Activated CD4-positive, alpha-beta T cell treated with anti-CD3 and anti-CD28 coated beads for 48 hours (primary cell): ENCODE measurements at regions not wholly inside any gene's neighbourhood (a gene's known extent, or its start where the extent isn't known, plus 50 kb on each side); places are given as distances from the start of the nearest gene placed in this dataset.

ENCODE experiments used
- DNase-seq: peaks from one replicate; pipeline ENCODE4 v3.0.0-alpha.2; 2020

GRCh38 chr10:129140921-129141885 lies 325.8 kb upstream of the MGMT start:
- no peak for DNase-seq

- no peak for DNase-seq
Observed at GRCh38 chr10:129151281-129151680, 315.8 kb upstream of the MGMT start.

- DNase-seq, result no peak
Observed at GRCh38 chr10:129156406-129156805, 310.6 kb upstream of the MGMT start.

GRCh38 chr10:129157185-129157584 lies 309.9 kb upstream of the MGMT start:
- no peak for DNase-seq

- peak; percentile 26 for DNase-seq
Observed at GRCh38 chr10:129161150-129161549, 305.9 kb upstream of the MGMT start.

GRCh38 chr10:129163531-129163930 lies 303.5 kb upstream of the MGMT start:
- no peak for DNase-seq

GRCh38 chr10:129165076-129165720 lies 301.8 kb upstream of the MGMT start:
- no peak for DNase-seq

GRCh38 chr10:129165770-129166169 lies 301.3 kb upstream of the MGMT start:
- no peak for DNase-seq

GRCh38 chr10:129168660-129169059 lies 298.4 kb upstream of the MGMT start:
- no peak for DNase-seq

- DNase-seq, result no peak
Observed at GRCh38 chr10:129169115-129169514, 297.9 kb upstream of the MGMT start.

- DNase-seq, result no peak
Observed at GRCh38 chr10:129170812-129171211, 296.2 kb upstream of the MGMT start.

- no peak for DNase-seq
Observed at GRCh38 chr10:129171812-129172211, 295.2 kb upstream of the MGMT start.

- DNase-seq, result no peak
Observed at GRCh38 chr10:129174232-129175014, 292.6 kb upstream of the MGMT start.

GRCh38 chr10:129179245-129179971 lies 287.6 kb upstream of the MGMT start:
- no peak for DNase-seq

- no peak for DNase-seq
Observed at GRCh38 chr10:129179972-129180678, 286.9 kb upstream of the MGMT start.

GRCh38 chr10:129184196-129184595 lies 282.8 kb upstream of the MGMT start:
- no peak for DNase-seq

- DNase-seq, result no peak
Observed at GRCh38 chr10:129187331-129187730, 279.7 kb upstream of the MGMT start.

GRCh38 chr10:129191797-129192196 lies 275.2 kb upstream of the MGMT start:
- DNase-seq, result no peak

GRCh38 chr10:129192344-129193128 lies 274.5 kb upstream of the MGMT start:
- DNase-seq, result no peak

- DNase-seq, result peak; percentile 40
Observed at GRCh38 chr10:129193148-129193547, 273.9 kb upstream of the MGMT start.
